Liver (tissue), 3 donors: ENCODE measurements at regions not wholly inside any gene's neighbourhood (a gene's known extent, or its start where the extent isn't known, plus 50 kb on each side); places are given as distances from the start of the nearest gene placed in this dataset.

Source experiments
- ATF3 ChIP-seq: IDR thresholded peaks from 2 replicates; pipeline ENCODE4 v1.6.1; 2016; ENCODE audit warnings: antibody characterized with exemption
- FOXA1 ChIP-seq: IDR thresholded peaks from 2 replicates; pipeline ENCODE4 v1.6.1; 2016; ENCODE audit warnings: antibody characterized with exemption
- GABPA ChIP-seq, 2 donors: IDR thresholded peaks in 1 of 2; conservative IDR thresholded peaks in 1 of 2; 2 replicates each; pipeline ENCODE4 v1.6.1; 2016; ENCODE audit warnings: antibody characterized with exemption in 2 of 2, mild to moderate bottlenecking in 1 of 2, moderate library complexity in 1 of 2
- JUND ChIP-seq, 2 donors: IDR thresholded peaks; 2 replicates each; pipeline ENCODE4 v1.6.1; 2016; ENCODE audit warnings: antibody characterized with exemption in 2 of 2
- RAD21 ChIP-seq, 2 donors: IDR thresholded peaks; 2 replicates each; pipeline ENCODE4 v1.6.1; 2016; ENCODE audit warnings: antibody characterized with exemption in 2 of 2, mild to moderate bottlenecking in 2 of 2
- TAF1 ChIP-seq: conservative IDR thresholded peaks from 2 replicates; pipeline ENCODE4 v1.6.1; 2016; ENCODE audit warnings: antibody characterized with exemption, mild to moderate bottlenecking
- YY1 ChIP-seq: IDR thresholded peaks from 2 replicates; pipeline ENCODE4 v1.6.1; 2016; ENCODE audit warnings: antibody characterized with exemption, mild to moderate bottlenecking
- TF ChIP-seq, protein P1 (sequence below): fragments of 150-350 bp; IDR thresholded peaks from 2 replicates; pipeline ENCODE4 v1.5.1; 2017; ENCODE audit warnings: improper control_type of control experiment, low read depth, low read length; ENCODE audit not compliant: missing input control
- donor health status: healthy.
- donor health status: healthy.

DNA sequence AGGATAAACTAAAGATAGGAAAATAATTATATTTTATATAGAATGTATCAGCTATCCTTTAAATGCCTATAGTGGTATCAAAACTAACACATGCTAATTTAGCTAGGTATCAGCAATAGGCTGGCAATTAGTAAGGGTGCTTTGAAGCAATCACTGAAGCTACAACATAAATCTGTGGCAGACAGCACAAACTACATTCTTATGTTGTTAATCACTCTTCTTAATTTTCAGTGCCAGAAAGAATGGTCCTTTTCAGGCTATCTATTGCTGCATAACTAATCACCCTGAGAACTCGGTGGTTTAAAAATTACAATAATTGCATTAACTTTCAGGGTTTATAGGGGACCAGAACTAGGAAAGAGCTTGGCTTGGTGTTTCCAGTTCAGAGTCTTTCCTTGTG lies 963.1 kb downstream of the EFNB2 start:
- no peak for TF ChIP-seq TAF1
- TF ChIP-seq, protein P1, sequence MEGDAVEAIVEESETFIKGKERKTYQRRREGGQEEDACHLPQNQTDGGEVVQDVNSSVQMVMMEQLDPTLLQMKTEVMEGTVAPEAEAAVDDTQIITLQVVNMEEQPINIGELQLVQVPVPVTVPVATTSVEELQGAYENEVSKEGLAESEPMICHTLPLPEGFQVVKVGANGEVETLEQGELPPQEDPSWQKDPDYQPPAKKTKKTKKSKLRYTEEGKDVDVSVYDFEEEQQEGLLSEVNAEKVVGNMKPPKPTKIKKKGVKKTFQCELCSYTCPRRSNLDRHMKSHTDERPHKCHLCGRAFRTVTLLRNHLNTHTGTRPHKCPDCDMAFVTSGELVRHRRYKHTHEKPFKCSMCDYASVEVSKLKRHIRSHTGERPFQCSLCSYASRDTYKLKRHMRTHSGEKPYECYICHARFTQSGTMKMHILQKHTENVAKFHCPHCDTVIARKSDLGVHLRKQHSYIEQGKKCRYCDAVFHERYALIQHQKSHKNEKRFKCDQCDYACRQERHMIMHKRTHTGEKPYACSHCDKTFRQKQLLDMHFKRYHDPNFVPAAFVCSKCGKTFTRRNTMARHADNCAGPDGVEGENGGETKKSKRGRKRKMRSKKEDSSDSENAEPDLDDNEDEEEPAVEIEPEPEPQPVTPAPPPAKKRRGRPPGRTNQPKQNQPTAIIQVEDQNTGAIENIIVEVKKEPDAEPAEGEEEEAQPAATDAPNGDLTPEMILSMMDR: no peak
- TF ChIP-seq ATF3: no peak
- TF ChIP-seq JUND (IDR thresholded peaks at IDR 0.05): no peak
- TF ChIP-seq GABPA (IDR thresholded peaks at IDR 0.05 in 1 of 2, conservative IDR thresholded peaks at IDR 0.05 in 1 of 2): no peak
- TF ChIP-seq FOXA1: no peak
- TF ChIP-seq RAD21 (IDR thresholded peaks at IDR 0.05): no peak
- TF ChIP-seq YY1: no peak
